GM23338 (cell line): ENCODE measurements at regions not wholly inside any gene's neighbourhood (a gene's known extent, or its start where the extent isn't known, plus 50 kb on each side); places are given as distances from the start of the nearest gene placed in this dataset.

Source experiments
- ATAC-seq: fragments of 200-7000 bp; cut with Tn5 transposase; 3 replicates; pipeline ENCODE4 v1.9.1; 2020
- DNase-seq: peaks from one replicate; pipeline ENCODE4 v3.0.0-alpha.2; 2015; ENCODE audit warnings: low spot score
- H2AFZ ChIP-seq: fragments of 200-600 bp; sonication (generic); 2 replicates; pipeline ENCODE4 v1.8.0; 2016; ENCODE audit warnings: antibody characterized with exemption, mild to moderate bottlenecking, moderate library complexity
- H3F3A ChIP-seq: fragments of 200-600 bp; sonication (generic); replicated peaks from 2 replicates; pipeline ENCODE4 v1.8.0; 2017; ENCODE audit warnings: antibody characterized with exemption, mixed run types, low read depth
- H3K27ac ChIP-seq: fragments of 200-600 bp; sonication (generic); 2 replicates; pipeline ENCODE4 v1.6.1; 2016; ENCODE audit warnings: low read depth
- H3K27me3 ChIP-seq: fragments of 200-600 bp; sonication (generic); 2 replicates; pipeline ENCODE4 v1.8.0; 2016; ENCODE audit warnings: mild to moderate bottlenecking, mixed run types, moderate library complexity; ENCODE audit not compliant: insufficient read depth
- H3K36me3 ChIP-seq: fragments of 200-600 bp; sonication (generic); 2 replicates; pipeline ENCODE4 v1.8.0; 2016; ENCODE audit warnings: mild to moderate bottlenecking; ENCODE audit not compliant: insufficient read depth
- H3K4me1 ChIP-seq: fragments of 200-600 bp; sonication (generic); 2 replicates; pipeline ENCODE4 v1.8.0; 2016; ENCODE audit warnings: mild to moderate bottlenecking, moderate library complexity; ENCODE audit not compliant: insufficient read depth
- H3K4me2 ChIP-seq: fragments of 200-600 bp; sonication (generic); 2 replicates; pipeline ENCODE4 v1.7.1; 2017; ENCODE audit warnings: mixed run types
- H3K4me3 ChIP-seq: fragments of 200-600 bp; sonication (generic); 2 replicates; pipeline ENCODE4 v1.6.1; 2016; ENCODE audit warnings: mixed run types
- H3K79me2 ChIP-seq: fragments of 200-600 bp; sonication (generic); replicated peaks from 2 replicates; pipeline ENCODE4 v1.8.0; 2017; ENCODE audit warnings: mild to moderate bottlenecking; ENCODE audit not compliant: insufficient read depth
- H3K9me2 ChIP-seq: fragments of 200-600 bp; sonication (generic); 2 replicates; pipeline ENCODE4 v1.8.0; 2017; ENCODE audit not compliant: insufficient read depth
- H4K20me1 ChIP-seq: fragments of 200-600 bp; sonication (generic); replicated peaks from 2 replicates; pipeline ENCODE4 v1.8.0; 2017; ENCODE audit warnings: mild to moderate bottlenecking; ENCODE audit not compliant: insufficient read depth
- H3K27ac Mint-ChIP-seq: 2 replicates; pipeline ENCODE4 v1.8.0; 2020; ENCODE audit warnings: inconsistent platforms, mild to moderate bottlenecking, moderate library complexity, mixed read lengths
- H3K27me3 Mint-ChIP-seq: 3 replicates; pipeline ENCODE4 v1.8.0; 2022; ENCODE audit warnings: low read depth, mild to moderate bottlenecking, moderate library complexity, mixed read lengths, inconsistent platforms; ENCODE audit not compliant: insufficient read depth, poor library complexity
- H3K36me3 Mint-ChIP-seq: 3 replicates; pipeline ENCODE4 v1.8.0; 2021; ENCODE audit warnings: low read depth, mild to moderate bottlenecking, inconsistent platforms, moderate library complexity, mixed read lengths
- H3K4me1 Mint-ChIP-seq: 3 replicates; pipeline ENCODE4 v1.8.0; 2020; ENCODE audit warnings: mild to moderate bottlenecking, inconsistent platforms, mixed read lengths
- H3K4me3 Mint-ChIP-seq: 3 replicates; pipeline ENCODE4 v1.8.0; 2021; ENCODE audit warnings: moderate library complexity, mild to moderate bottlenecking, inconsistent platforms, mixed read lengths
- H3K9me3 Mint-ChIP-seq: 3 replicates; pipeline ENCODE4 v1.8.0; 2020; ENCODE audit warnings: moderate library complexity, mild to moderate bottlenecking, inconsistent platforms, mixed read lengths
- CREB1 ChIP-seq: fragments of 250-450 bp; sonication (Bioruptor Pico); IDR thresholded peaks from 2 replicates; pipeline ENCODE4 v1.5.0; 2020; ENCODE audit warnings: low read depth, mild to moderate bottlenecking, moderate library complexity
- CTCF ChIP-seq, 2 experiments: fragments of 200-600 bp in 1 of 2; sonication (generic) in 1 of 2; conservative IDR thresholded peaks; 2 replicates each; pipeline versions ENCODE4 v1.5.1 to v1.6.1; 2016 to 2017; ENCODE audit warnings: antibody characterized with exemption in 2 of 2, low read depth in 2 of 2, mild to moderate bottlenecking in 2 of 2, moderate library complexity in 1 of 2
- EZH2 ChIP-seq: fragments of 200-600 bp; sonication (generic); IDR thresholded peaks from one replicate; pipeline ENCODE4 v1.8.0; 2017; ENCODE audit warnings: antibody characterized with exemption, mild to moderate bottlenecking, low read depth; ENCODE audit not compliant: unreplicated experiment
- EZH2phosphoT487 ChIP-seq: fragments of 200-600 bp; sonication (generic); IDR thresholded peaks from one replicate; pipeline ENCODE4 v1.8.1; 2018; ENCODE audit warnings: antibody characterized with exemption; ENCODE audit not compliant: unreplicated experiment
- JUNB ChIP-seq: IDR thresholded peaks from one replicate; pipeline ENCODE4 v1.6.1; 2016; ENCODE audit warnings: antibody characterized with exemption; ENCODE audit not compliant: unreplicated experiment
- NANOG ChIP-seq: IDR thresholded peaks from 2 replicates; pipeline ENCODE4 v1.6.1; 2016; ENCODE audit warnings: antibody characterized with exemption, borderline replicate concordance
- POLR2AphosphoS5 ChIP-seq: IDR thresholded peaks from 2 replicates; pipeline ENCODE4 v1.6.1; 2016; ENCODE audit warnings: antibody characterized with exemption, low read depth
- ZNF114 ChIP-seq: fragments of 250-450 bp; sonication (Bioruptor Pico); IDR thresholded peaks from 2 replicates; pipeline ENCODE4 v1.5.0; 2020; ENCODE audit warnings: mild to moderate bottlenecking, moderate library complexity
- ZNF331 ChIP-seq: fragments of 250-450 bp; sonication (Bioruptor Pico); IDR thresholded peaks from 2 replicates; pipeline ENCODE4 v1.5.0; 2020; ENCODE audit warnings: low read depth, mild to moderate bottlenecking, moderate library complexity
- TF ChIP-seq, protein P1 (sequence below): IDR thresholded peaks from one replicate; pipeline ENCODE4 v1.6.1; 2018; ENCODE audit warnings: antibody characterized with exemption; ENCODE audit not compliant: unreplicated experiment
- TF ChIP-seq, protein P2 (sequence below): fragments of 250-450 bp; sonication (Bioruptor Pico); IDR thresholded peaks from 2 replicates; pipeline ENCODE4 v1.5.0; 2020; ENCODE audit warnings: mild to moderate bottlenecking, moderate library complexity

- H3K79me2 ChIP-seq: no peaks in the 10 kb centered on the region
- H3F3A ChIP-seq: no peaks in the 10 kb centered on the region
- H3K27ac ChIP-seq: no peak overlapping the region
- H3K4me3 ChIP-seq: no peak overlapping the region
- Mint-ChIP-seq H3K9me3 (no peaks in the 10 kb centered on the region), H3K4me1 (peaks cover under 1% of the 10 kb centered on the region; the same call in 1 of the 3 replicates), H3K36me3 (no peaks in the 10 kb centered on the region), H3K27me3 (no peaks in the 10 kb centered on the region), H3K4me3 (no peak overlapping the region), H3K27ac (no peak overlapping the region)
- 0 out of 2 replicates have a peak, but pooled peaks cover under 1% of the 10 kb centered on the region for H3K4me1 ChIP-seq
- no peaks in the 10 kb centered on the region for H3K27me3 ChIP-seq
- TF ChIP-seq, protein P1, sequence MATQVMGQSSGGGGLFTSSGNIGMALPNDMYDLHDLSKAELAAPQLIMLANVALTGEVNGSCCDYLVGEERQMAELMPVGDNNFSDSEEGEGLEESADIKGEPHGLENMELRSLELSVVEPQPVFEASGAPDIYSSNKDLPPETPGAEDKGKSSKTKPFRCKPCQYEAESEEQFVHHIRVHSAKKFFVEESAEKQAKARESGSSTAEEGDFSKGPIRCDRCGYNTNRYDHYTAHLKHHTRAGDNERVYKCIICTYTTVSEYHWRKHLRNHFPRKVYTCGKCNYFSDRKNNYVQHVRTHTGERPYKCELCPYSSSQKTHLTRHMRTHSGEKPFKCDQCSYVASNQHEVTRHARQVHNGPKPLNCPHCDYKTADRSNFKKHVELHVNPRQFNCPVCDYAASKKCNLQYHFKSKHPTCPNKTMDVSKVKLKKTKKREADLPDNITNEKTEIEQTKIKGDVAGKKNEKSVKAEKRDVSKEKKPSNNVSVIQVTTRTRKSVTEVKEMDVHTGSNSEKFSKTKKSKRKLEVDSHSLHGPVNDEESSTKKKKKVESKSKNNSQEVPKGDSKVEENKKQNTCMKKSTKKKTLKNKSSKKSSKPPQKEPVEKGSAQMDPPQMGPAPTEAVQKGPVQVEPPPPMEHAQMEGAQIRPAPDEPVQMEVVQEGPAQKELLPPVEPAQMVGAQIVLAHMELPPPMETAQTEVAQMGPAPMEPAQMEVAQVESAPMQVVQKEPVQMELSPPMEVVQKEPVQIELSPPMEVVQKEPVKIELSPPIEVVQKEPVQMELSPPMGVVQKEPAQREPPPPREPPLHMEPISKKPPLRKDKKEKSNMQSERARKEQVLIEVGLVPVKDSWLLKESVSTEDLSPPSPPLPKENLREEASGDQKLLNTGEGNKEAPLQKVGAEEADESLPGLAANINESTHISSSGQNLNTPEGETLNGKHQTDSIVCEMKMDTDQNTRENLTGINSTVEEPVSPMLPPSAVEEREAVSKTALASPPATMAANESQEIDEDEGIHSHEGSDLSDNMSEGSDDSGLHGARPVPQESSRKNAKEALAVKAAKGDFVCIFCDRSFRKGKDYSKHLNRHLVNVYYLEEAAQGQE: no peak
- no peak for TF ChIP-seq CTCF (conservative IDR thresholded peaks at IDR 0.05; ENCODE audit: low read depth in 2 of 2)
- no peak for TF ChIP-seq JUNB
- TF ChIP-seq EZH2phosphoT487: no peak
- no peak for TF ChIP-seq ZNF114 (CRISPR knock-in tag)
- TF ChIP-seq, protein P2, sequence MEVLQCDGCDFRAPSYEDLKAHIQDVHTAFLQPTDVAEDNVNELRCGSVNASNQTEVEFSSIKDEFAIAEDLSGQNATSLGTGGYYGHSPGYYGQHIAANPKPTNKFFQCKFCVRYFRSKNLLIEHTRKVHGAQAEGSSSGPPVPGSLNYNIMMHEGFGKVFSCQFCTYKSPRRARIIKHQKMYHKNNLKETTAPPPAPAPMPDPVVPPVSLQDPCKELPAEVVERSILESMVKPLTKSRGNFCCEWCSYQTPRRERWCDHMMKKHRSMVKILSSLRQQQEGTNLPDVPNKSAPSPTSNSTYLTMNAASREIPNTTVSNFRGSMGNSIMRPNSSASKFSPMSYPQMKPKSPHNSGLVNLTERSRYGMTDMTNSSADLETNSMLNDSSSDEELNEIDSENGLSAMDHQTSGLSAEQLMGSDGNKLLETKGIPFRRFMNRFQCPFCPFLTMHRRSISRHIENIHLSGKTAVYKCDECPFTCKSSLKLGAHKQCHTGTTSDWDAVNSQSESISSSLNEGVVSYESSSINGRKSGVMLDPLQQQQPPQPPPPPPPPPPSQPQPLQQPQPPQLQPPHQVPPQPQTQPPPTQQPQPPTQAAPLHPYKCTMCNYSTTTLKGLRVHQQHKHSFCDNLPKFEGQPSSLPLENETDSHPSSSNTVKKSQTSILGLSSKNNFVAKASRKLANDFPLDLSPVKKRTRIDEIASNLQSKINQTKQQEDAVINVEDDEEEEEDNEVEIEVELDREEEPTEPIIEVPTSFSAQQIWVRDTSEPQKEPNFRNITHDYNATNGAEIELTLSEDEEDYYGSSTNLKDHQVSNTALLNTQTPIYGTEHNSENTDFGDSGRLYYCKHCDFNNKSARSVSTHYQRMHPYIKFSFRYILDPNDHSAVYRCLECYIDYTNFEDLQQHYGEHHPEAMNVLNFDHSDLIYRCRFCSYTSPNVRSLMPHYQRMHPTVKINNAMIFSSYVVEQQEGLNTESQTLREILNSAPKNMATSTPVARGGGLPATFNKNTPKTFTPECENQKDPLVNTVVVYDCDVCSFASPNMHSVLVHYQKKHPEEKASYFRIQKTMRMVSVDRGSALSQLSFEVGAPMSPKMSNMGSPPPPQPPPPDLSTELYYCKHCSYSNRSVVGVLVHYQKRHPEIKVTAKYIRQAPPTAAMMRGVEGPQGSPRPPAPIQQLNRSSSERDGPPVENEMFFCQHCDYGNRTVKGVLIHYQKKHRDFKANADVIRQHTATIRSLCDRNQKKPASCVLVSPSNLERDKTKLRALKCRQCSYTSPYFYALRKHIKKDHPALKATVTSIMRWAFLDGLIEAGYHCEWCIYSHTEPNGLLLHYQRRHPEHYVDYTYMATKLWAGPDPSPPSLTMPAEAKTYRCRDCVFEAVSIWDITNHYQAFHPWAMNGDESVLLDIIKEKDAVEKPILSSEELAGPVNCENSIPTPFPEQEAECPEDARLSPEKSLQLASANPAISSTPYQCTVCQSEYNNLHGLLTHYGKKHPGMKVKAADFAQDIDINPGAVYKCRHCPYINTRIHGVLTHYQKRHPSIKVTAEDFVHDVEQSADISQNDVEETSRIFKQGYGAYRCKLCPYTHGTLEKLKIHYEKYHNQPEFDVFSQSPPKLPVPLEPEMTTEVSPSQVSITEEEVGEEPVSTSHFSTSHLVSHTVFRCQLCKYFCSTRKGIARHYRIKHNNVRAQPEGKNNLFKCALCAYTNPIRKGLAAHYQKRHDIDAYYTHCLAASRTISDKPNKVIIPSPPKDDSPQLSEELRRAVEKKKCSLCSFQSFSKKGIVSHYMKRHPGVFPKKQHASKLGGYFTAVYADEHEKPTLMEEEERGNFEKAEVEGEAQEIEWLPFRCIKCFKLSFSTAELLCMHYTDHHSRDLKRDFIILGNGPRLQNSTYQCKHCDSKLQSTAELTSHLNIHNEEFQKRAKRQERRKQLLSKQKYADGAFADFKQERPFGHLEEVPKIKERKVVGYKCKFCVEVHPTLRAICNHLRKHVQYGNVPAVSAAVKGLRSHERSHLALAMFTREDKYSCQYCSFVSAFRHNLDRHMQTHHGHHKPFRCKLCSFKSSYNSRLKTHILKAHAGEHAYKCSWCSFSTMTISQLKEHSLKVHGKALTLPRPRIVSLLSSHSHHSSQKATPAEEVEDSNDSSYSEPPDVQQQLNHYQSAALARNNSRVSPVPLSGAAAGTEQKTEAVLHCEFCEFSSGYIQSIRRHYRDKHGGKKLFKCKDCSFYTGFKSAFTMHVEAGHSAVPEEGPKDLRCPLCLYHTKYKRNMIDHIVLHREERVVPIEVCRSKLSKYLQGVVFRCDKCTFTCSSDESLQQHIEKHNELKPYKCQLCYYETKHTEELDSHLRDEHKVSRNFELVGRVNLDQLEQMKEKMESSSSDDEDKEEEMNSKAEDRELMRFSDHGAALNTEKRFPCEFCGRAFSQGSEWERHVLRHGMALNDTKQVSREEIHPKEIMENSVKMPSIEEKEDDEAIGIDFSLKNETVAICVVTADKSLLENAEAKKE (CRISPR knock-in tag): no peak
- TF ChIP-seq ZNF331: no peak
- TF ChIP-seq NANOG: no peak
- no peak for TF ChIP-seq CREB1 (CRISPR knock-in tag)
- TF ChIP-seq POLR2AphosphoS5: no peak
- TF ChIP-seq EZH2: no peak
- H2AFZ ChIP-seq: no peak overlapping the region
- H3K36me3 ChIP-seq: no peaks in the 10 kb centered on the region
- H4K20me1 ChIP-seq: no peaks in the 10 kb centered on the region
- no peaks in the 10 kb centered on the region for H3K9me2 ChIP-seq
- ATAC-seq (no peak), DNase-seq (no peak)
- H3K4me2 ChIP-seq: no peak overlapping the region
Measured at GRCh38 chr10:3570131-3570729, 214.8 kb downstream of the KLF6 start.
